NT2/D1 (cell line): ENCODE measurements at regions not wholly inside any gene's neighbourhood (a gene's known extent, or its start where the extent isn't known, plus 50 kb on each side); places are given as distances from the start of the nearest gene placed in this dataset.

Experiments
- DNase-seq: peaks from one replicate; pipeline ENCODE4 v3.0.0-alpha.2; 2011; ENCODE audit warnings: low read depth, low spot score
- H3K27me3 ChIP-seq: 2 replicates; pipeline ENCODE4 v1.6.0; 2011; ENCODE audit warnings: mild to moderate bottlenecking; ENCODE audit not compliant: insufficient read length, insufficient read depth
- H3K36me3 ChIP-seq: 2 replicates; pipeline ENCODE4 v1.6.1; 2011; ENCODE audit warnings: mild to moderate bottlenecking, low read length, mixed read lengths; ENCODE audit not compliant: insufficient read depth, insufficient read length
- H3K4me1 ChIP-seq: 2 replicates; pipeline ENCODE4 v1.5.1; 2011; ENCODE audit not compliant: insufficient read depth, insufficient read length
- H3K4me3 ChIP-seq: 2 replicates; pipeline ENCODE4 v1.5.1; 2011; ENCODE audit warnings: low read depth; ENCODE audit not compliant: insufficient read length
- H3K9ac ChIP-seq: 2 replicates; pipeline ENCODE4 v1.6.0; 2011; ENCODE audit warnings: low read depth; ENCODE audit not compliant: insufficient read length
- H3K9me3 ChIP-seq: 2 replicates; pipeline ENCODE4 v1.5.1; 2011; ENCODE audit warnings: mild to moderate bottlenecking, low read length; ENCODE audit not compliant: insufficient read depth
- SUZ12 ChIP-seq: IDR thresholded peaks from 2 replicates; pipeline ENCODE4 v1.6.1; 2011; ENCODE audit not compliant: insufficient read length, insufficient read depth; ENCODE audit errors: extremely low read depth
- YY1 ChIP-seq: IDR thresholded peaks from 2 replicates; pipeline ENCODE4 v1.6.1; 2011; ENCODE audit not compliant: insufficient read length, insufficient read depth
- ZNF274 ChIP-seq: IDR thresholded peaks from 2 replicates; pipeline ENCODE4 v1.6.1; 2011; ENCODE audit warnings: mild to moderate bottlenecking, low read depth, low read length

- DNase-seq = no peak
- H3K4me1 ChIP-seq = peaks cover 3% of the 10 kb centered on the region
- H3K9ac ChIP-seq = no peak overlapping the region
- no peak overlapping the region for H3K4me3 ChIP-seq
- TF ChIP-seq SUZ12 (no peak), ZNF274 (no peak), YY1 (no peak)
- no peaks in the 10 kb centered on the region for H3K27me3 ChIP-seq
- H3K36me3 ChIP-seq = no peaks in the 10 kb centered on the region
- no peaks in the 10 kb centered on the region for H3K9me3 ChIP-seq
These were observed 215.8 kb upstream of the PPP2R2D start for GRCh38 chr10:131685007-131685406.

DNA sequence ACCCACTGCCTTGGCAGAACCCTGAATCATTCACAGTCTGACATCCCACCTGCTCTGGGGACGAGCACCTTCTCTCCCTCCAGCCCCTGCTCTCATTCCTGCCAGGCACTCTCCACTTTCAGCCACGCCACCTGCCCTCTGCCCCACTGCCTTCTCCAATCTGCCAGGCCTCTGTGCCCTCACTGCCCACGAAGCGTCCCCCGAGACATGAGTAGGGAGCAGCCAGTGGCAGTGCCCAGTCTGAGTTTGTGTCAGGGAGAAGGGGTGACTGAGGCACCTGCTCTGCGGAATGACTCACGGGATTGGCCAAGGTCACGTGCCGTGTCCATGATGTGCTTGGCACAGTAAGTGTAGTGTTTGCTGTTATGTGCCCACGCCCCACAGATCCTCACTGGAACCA is 215.2 kb upstream of the PPP2R2D start:
- Histone ChIP-seq H3K9me3 (no peaks in the 10 kb centered on the region), H3K9ac (no peak overlapping the region), H3K4me1 (peaks cover 3% of the 10 kb centered on the region), H3K4me3 (no peak overlapping the region), H3K27me3 (no peaks in the 10 kb centered on the region), H3K36me3 (no peaks in the 10 kb centered on the region)
- no peak for TF ChIP-seq YY1
- TF ChIP-seq SUZ12 = no peak
- no peak for TF ChIP-seq ZNF274
- no peak for DNase-seq

DNA sequence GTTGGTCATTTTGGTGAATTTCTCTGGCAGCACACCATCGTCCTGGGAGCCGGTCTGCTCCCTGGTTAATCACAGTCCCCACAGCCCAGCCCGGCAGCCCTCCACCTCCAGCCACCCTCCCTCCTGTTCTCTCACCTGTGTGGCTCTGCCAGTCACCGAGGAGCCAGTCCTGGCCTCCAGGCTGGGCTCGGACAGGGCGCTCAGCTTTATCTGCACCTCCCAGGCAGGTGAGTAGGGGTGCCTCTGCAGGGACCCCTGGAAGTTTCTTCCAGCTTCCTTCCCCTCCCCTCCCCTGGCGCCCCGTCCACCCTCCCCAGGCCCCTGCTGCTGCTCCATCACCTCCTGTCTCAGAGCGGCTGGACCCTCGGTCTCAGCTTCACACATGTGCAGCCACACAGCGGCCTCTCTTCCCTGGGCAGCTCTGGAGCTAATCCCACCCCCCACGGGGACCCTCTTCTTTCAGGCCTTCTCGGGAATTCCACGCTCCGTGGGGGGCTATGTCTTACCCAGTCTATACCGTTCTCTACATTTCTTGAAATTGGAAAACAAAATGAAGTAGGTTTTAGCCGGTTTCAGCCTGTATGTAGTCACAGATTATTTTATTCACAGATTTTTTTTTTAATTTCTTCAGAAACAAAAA is 213.9 kb upstream of the PPP2R2D start:
- H3K9me3 ChIP-seq = no peaks in the 10 kb centered on the region
- TF ChIP-seq ZNF274 (no peak), YY1 (no peak), SUZ12 (no peak)
- no peak for DNase-seq
- H3K27me3 ChIP-seq = no peaks in the 10 kb centered on the region
- H3K4me3 ChIP-seq = no peak overlapping the region
- no peak overlapping the region for H3K9ac ChIP-seq
- no peaks in the 10 kb centered on the region for H3K36me3 ChIP-seq
- no peaks in the 10 kb centered on the region for H3K4me1 ChIP-seq

DNA sequence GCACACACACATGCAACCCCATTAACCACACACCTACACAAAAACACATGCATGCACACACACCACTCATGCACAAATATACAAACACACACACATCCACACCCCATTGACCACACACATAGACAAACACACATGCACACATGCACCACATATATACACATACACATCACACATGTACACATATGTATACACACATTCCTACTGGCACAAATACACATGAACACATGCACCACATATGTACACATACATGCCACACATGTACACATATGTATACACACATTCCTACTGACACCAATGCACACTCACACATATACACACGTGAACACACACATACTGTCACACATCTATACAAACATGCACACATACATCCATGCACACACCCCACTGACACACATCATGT is 212.5 kb upstream of the PPP2R2D start:
- H3K4me3 ChIP-seq = no peak overlapping the region
- H3K27me3 ChIP-seq = no peaks in the 10 kb centered on the region
- no peaks in the 10 kb centered on the region for H3K9me3 ChIP-seq
- TF ChIP-seq ZNF274 = no peak
- no peak for TF ChIP-seq YY1
- no peak for TF ChIP-seq SUZ12
- no peak overlapping the region for H3K9ac ChIP-seq
- DNase-seq = no peak
- no peaks in the 10 kb centered on the region for H3K36me3 ChIP-seq
- no peaks in the 10 kb centered on the region for H3K4me1 ChIP-seq

GRCh38 chr10:131689016-131689415 is 211.8 kb upstream of the PPP2R2D start:
- DNase-seq = no peak
- Histone ChIP-seq H3K4me3 (no peak overlapping the region), H3K9me3 (no peaks in the 10 kb centered on the region), H3K9ac (no peak overlapping the region), H3K27me3 (no peaks in the 10 kb centered on the region), H3K4me1 (no peaks in the 10 kb centered on the region), H3K36me3 (no peaks in the 10 kb centered on the region)
- TF ChIP-seq YY1 (no peak), ZNF274 (no peak), SUZ12 (no peak)

- Histone ChIP-seq H3K4me1 (no peaks in the 10 kb centered on the region), H3K36me3 (no peaks in the 10 kb centered on the region), H3K27me3 (no peaks in the 10 kb centered on the region), H3K4me3 (no peak overlapping the region), H3K9ac (no peak overlapping the region), H3K9me3 (no peaks in the 10 kb centered on the region)
- DNase-seq = no peak
- TF ChIP-seq YY1 = no peak
- no peak for TF ChIP-seq ZNF274
- no peak for TF ChIP-seq SUZ12
These were observed 211.3 kb upstream of the PPP2R2D start for GRCh38 chr10:131689486-131689885.

DNA sequence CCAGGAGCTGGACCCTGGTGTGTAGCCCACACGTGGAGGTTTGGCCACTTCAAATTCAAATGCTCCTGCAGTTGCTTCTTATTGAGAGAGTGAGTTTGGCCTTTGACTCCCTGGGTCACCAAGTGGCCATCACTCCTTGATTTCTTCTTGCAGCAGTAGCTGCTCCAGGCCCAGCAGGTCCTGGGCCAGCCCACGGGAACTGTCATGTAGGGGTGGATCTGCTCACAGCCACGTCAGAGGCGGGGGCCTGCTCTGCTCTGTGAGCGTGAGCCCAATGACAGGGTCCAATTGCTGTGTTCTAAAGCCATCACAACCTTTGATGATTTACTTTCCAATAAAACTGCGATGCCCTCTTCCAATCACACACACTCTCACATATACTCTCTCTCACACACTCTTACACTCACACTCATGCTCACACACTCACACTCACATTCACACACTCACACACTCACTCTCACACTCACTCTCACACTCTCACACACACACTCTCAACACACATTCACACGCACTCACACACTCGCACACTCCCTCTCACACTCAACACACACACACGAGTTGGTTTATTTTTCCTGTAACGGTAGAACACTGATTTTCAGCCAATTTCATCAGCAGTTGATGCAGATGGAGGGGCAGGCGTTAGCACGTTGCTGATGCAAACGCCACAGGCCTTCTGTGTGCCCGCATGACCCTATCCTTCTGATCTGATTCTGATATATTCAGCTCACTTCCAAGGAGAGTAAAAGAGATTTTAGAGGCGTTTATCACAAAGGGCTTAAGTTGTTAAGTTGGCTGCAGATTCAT is 210.7 kb upstream of the PPP2R2D start:
- Histone ChIP-seq H3K4me3 (no peak overlapping the region), H3K27me3 (no peaks in the 10 kb centered on the region), H3K9ac (no peak overlapping the region), H3K4me1 (no peaks in the 10 kb centered on the region), H3K36me3 (no peaks in the 10 kb centered on the region), H3K9me3 (no peaks in the 10 kb centered on the region)
- TF ChIP-seq SUZ12 = no peak
- no peak for TF ChIP-seq ZNF274
- no peak for TF ChIP-seq YY1
- DNase-seq = no peak
